ENCODE measurements at regions not wholly inside any gene's neighbourhood (a gene's known extent, or its start where the extent isn't known, plus 50 kb on each side); places are given as distances from the start of the nearest gene placed in this dataset.

DNA sequence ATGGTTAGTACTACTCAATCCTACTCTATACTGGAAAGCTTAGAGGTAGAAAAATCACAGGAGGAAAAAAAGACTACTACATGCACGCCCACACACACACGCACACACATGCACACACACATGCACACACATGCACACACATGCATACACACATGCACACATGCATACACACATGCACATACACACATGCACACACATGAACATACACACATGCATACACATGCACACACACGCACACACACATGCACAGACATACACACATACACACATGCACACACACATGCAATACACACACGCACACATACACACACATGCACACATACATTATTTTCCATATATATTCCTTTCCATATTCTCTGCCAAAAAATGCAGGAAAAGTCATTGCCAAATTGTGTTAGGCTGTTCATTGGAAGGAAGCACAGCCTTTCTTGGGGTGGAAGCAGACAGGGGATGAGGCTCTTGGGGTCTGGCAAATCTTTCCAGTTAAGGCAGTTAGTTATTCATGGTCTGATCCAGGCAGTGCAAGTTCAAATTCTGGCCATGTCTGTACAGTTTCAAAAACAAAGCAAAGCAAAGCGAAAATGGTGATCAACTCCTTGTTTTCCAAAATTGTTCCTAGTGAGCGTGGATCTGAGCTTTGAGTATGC lies 187.9 kb upstream of the EGFLAM start:
- Histone ChIP-seq H3K27ac (no peak overlapping the region), H3K4me1 (no peaks in the 10 kb centered on the region), H3K9me3 (no peaks in the 10 kb centered on the region), H3K4me3 (no peak overlapping the region), H3K36me3 (no peaks in the 10 kb centered on the region), H3K27me3 (no peaks in the 10 kb centered on the region)
- DNase-seq = no peak
- intact Hi-C loops (cut with DNase I) = no loop called here
- TF ChIP-seq, protein P1, sequence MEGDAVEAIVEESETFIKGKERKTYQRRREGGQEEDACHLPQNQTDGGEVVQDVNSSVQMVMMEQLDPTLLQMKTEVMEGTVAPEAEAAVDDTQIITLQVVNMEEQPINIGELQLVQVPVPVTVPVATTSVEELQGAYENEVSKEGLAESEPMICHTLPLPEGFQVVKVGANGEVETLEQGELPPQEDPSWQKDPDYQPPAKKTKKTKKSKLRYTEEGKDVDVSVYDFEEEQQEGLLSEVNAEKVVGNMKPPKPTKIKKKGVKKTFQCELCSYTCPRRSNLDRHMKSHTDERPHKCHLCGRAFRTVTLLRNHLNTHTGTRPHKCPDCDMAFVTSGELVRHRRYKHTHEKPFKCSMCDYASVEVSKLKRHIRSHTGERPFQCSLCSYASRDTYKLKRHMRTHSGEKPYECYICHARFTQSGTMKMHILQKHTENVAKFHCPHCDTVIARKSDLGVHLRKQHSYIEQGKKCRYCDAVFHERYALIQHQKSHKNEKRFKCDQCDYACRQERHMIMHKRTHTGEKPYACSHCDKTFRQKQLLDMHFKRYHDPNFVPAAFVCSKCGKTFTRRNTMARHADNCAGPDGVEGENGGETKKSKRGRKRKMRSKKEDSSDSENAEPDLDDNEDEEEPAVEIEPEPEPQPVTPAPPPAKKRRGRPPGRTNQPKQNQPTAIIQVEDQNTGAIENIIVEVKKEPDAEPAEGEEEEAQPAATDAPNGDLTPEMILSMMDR (IDR thresholded peaks at IDR 0.05) = no peak
- TF ChIP-seq POLR2A (IDR thresholded peaks at IDR 0.05) = no peak
- 91 to 92% methylated on average over 6 of the region's 6 CpGs for whole genome bisulfite sequencing, 2 donors

DNA sequence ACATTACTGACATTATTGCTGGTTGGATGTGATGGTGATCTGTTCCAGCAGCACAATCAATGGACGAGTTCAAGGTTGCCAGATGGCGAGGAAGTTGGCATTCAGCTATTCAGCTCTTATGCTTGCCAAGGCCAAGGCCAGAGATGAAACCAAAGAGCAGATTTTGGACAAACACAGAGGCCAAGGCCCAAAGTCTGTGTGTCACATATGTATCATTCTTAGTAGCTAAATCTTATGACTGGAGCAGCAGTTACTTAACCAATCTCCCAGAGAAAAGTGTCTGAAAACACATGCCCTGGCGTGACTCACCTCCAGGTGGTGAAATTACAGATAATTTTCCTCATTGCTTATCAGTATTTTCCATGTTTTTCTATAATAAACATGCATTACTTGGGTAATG lies 189.0 kb upstream of the EGFLAM start:
- intact Hi-C loops (cut with DNase I) = no loop called here
- Histone ChIP-seq H3K9me3 (no peaks in the 10 kb centered on the region), H3K27me3 (no peaks in the 10 kb centered on the region), H3K36me3 (no peaks in the 10 kb centered on the region), H3K4me1 (no peaks in the 10 kb centered on the region), H3K27ac (no peak overlapping the region), H3K4me3 (no peak overlapping the region)
- DNase-seq = no peak
- no peak for TF ChIP-seq POLR2A (IDR thresholded peaks at IDR 0.05)
- TF ChIP-seq, protein P1 (IDR thresholded peaks at IDR 0.05) = no peak
- 46 to 64% methylated on average over 3 of the region's 3 CpGs for WGBS, 2 donors

DNA sequence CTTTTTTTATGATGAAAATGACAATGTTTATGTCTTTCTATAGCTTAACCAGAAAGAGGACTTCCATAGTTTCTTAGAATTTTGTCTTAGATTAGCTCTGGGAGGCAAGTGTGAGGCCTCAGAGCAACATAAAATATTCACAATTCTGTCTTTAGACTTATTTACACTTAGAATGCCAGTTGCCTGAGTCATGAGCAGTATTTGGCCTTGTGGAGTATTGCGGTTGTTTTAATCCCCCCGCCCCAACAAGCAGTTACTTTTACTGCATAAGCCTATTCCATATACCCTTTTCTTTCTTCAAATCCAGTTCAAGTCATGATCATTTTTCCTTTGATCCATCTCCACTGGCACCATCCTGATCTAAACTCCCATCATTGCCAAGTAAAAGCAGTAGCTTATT lies 198.0 kb upstream of the EGFLAM start:
- Histone ChIP-seq H3K27ac (peak overlapping the region in 1 of 4 donors; percentile 34), H3K4me1 (peaks cover 0 to 4% (median 3%) of the 10 kb centered on the region in 3 donors), H3K9me3 (no peaks in the 10 kb centered on the region), H3K4me3 (no peak overlapping the region), H3K36me3 (no peaks in the 10 kb centered on the region), H3K27me3 (no peaks in the 10 kb centered on the region)
- TF ChIP-seq POLR2A (IDR thresholded peaks at IDR 0.05) = no peak
- TF ChIP-seq, protein P1 (IDR thresholded peaks at IDR 0.05) = no peak
- WGBS, 2 donors = 21 to 36% methylated on average over 2 of the region's 2 CpGs
- DNase-seq = no peak
- intact Hi-C loops (cut with DNase I) = no loop called here

DNA sequence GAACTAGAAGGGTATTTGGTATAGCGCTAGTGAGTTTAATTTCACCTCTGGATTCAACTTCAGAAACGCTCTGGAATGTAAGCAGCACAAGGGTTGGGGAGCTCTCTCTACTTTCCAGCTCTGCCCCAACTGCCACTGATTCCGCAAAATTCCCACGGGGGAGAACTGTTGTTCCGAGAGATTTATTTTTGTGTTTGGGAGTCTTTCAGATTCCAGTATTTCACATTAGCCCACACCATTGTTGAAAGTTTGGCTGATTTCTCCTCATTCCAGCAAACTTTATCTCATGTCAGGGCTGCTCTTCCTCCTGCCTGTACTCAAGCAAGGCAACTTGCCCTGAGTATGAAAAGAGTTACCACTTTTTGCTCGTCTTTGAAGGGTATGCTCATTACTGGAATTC lies 198.5 kb upstream of the EGFLAM start:
- 67 to 70% methylated on average over 6 of the region's 6 CpGs for WGBS, 2 donors
- no peaks in the 10 kb centered on the region for H3K36me3 ChIP-seq
- peak overlapping the region in 2 of 4 donors; percentile 21 to 34 for H3K27ac ChIP-seq
- no peak for DNase-seq
- intact Hi-C loops (cut with DNase I) = no loop called here
- H3K4me3 ChIP-seq = no peak overlapping the region
- TF ChIP-seq, protein P1 (IDR thresholded peaks at IDR 0.05) = no peak
- no peak for TF ChIP-seq POLR2A (IDR thresholded peaks at IDR 0.05)
- H3K9me3 ChIP-seq = no peaks in the 10 kb centered on the region
- peaks cover 0 to 4% (median 3%) of the 10 kb centered on the region in 3 donors for H3K4me1 ChIP-seq
- H3K27me3 ChIP-seq = no peaks in the 10 kb centered on the region

DNA sequence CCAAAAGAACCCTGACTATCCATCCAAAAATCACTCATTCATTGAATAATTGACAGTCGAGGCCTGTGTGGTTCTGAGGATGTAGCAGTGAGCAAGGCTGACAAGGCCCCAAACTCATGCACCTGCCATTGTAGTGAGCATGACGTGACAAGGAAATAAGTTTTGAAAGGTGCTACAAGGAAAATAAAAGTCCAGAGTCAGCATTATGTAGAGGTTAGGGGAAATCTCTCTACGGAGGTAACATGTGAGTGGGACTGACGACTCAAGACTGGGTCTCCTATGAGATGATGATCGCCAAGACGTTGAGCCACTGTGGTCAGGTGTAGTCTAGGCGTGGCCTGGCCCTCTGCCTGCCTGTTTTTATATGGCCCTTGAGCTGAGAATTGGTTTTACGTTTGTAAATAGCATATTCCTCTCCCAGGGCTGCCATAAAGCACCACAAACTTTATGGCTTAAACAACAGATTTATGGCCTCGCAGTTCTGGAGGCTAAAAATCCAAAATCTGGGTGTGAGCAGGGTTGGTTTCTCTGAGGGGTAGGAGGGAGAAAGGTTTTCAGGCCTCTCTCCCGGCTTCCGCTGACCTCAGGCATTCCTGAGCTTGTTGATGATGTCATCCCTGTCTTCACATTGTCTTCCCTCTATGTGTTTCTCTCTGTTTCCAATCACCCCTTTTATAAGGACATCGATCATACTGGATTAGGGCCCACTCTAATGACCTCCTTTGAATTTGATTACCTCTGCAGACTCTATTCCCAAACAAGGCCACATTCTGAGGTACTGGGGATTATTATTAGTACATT lies 206.4 kb upstream of the EGFLAM start:
- WGBS, 2 donors = 73 to 74% methylated on average over 12 of the region's 12 CpGs
- no peak overlapping the region for H3K27ac ChIP-seq
- no peaks in the 10 kb centered on the region for H3K27me3 ChIP-seq
- no peaks in the 10 kb centered on the region for H3K9me3 ChIP-seq
- TF ChIP-seq, protein P1 (IDR thresholded peaks at IDR 0.05) = no peak
- no peak for TF ChIP-seq POLR2A (IDR thresholded peaks at IDR 0.05)
- H3K36me3 ChIP-seq = no peaks in the 10 kb centered on the region
- no peaks in the 10 kb centered on the region for H3K4me1 ChIP-seq
- no peak overlapping the region for H3K4me3 ChIP-seq
- intact Hi-C loops (cut with DNase I) = no loop called here
- DNase-seq = no peak
